Immature natural killer cell (primary cell): ENCODE measurements at regions not wholly inside any gene's neighbourhood (a gene's known extent, or its start where the extent isn't known, plus 50 kb on each side); places are given as distances from the start of the nearest gene placed in this dataset.

Source experiments
- DNase-seq, 3 donors: peaks; one replicate each; pipeline ENCODE4 v3.0.0; 2022; ENCODE audit warnings: mixed read lengths in 1 of 3
- H3K27ac Mint-ChIP-seq, 6 donors: one replicate each; pipeline ENCODE4 v1.8.0; 2020; ENCODE audit warnings: mixed read lengths in 6 of 6, mild to moderate bottlenecking in 5 of 6, inconsistent platforms in 4 of 6, moderate library complexity in 3 of 6
- H3K27me3 Mint-ChIP-seq, 3 donors: one replicate each; pipeline ENCODE4 v1.8.0; 2020 to 2021; ENCODE audit warnings: low read depth in 3 of 3, mild to moderate bottlenecking in 3 of 3, mixed read lengths in 3 of 3, moderate library complexity in 3 of 3, inconsistent platforms in 1 of 3
- H3K36me3 Mint-ChIP-seq, 3 donors: one replicate each; pipeline ENCODE4 v1.8.0; 2020; ENCODE audit warnings: mixed read lengths in 3 of 3, inconsistent platforms in 2 of 3, mild to moderate bottlenecking in 2 of 3
- H3K4me1 Mint-ChIP-seq, 2 donors: one replicate each; pipeline ENCODE4 v1.8.0; 2020; ENCODE audit warnings: inconsistent platforms in 2 of 2, mild to moderate bottlenecking in 2 of 2, mixed read lengths in 2 of 2, moderate library complexity in 1 of 2
- H3K4me3 Mint-ChIP-seq, 5 donors: one replicate each; pipeline ENCODE4 v1.8.0; 2020; ENCODE audit warnings: mild to moderate bottlenecking in 5 of 5, mixed read lengths in 5 of 5, inconsistent platforms in 3 of 5, moderate library complexity in 3 of 5
- H3K9me3 Mint-ChIP-seq, 6 donors: one replicate each; pipeline ENCODE4 v1.8.0; 2020; ENCODE audit warnings: mild to moderate bottlenecking in 6 of 6, mixed read lengths in 6 of 6, inconsistent platforms in 4 of 6, moderate library complexity in 3 of 6

- Mint-ChIP-seq H3K36me3 (peaks cover 0 to 3% (median 0%) of the 10 kb centered on the region in 3 donors), H3K27ac (no peak overlapping the region), H3K4me1 (no peaks in the 10 kb centered on the region), H3K27me3 (no peaks in the 10 kb centered on the region), H3K9me3 (peaks cover 0 to 24% (median 12%) of the 10 kb centered on the region in 6 donors), H3K4me3 (no peak overlapping the region)
- DNase-seq = no peak
Measured at GRCh38 chr4:171461191-171461590, 352.0 kb upstream of the GALNTL6 start.

GRCh38 chr4:171448919-171449481 is 364.2 kb upstream of the GALNTL6 start:
- no peak for DNase-seq
- H3K27ac Mint-ChIP-seq = no peak overlapping the region
- peaks cover 6 to 24% (median 12%) of the 10 kb centered on the region in 6 donors for H3K9me3 Mint-ChIP-seq
- no peaks in the 10 kb centered on the region for H3K4me1 Mint-ChIP-seq
- H3K36me3 Mint-ChIP-seq = no peaks in the 10 kb centered on the region
- H3K4me3 Mint-ChIP-seq = no peak overlapping the region
- H3K27me3 Mint-ChIP-seq = no peaks in the 10 kb centered on the region

DNA sequence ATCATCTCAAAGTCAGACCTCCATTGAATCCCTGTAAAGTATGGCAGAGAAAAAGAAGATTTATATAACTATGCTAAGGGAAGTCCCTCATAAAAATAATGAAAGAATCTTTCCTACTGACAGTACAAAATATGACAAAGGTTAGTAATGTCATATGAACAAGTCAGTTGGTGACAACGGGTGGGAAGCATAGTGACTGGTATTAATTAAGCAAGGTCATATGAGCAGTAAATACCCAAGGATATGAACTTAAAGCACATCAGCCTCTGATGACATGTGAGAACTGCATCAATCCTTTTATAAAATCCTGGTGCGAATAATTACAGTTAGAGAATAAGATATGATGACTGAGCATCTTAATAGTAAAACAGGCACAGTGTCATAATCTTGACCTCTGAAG is 364.8 kb upstream of the GALNTL6 start:
- Mint-ChIP-seq H3K27ac (no peak overlapping the region), H3K9me3 (peaks cover 6 to 24% (median 12%) of the 10 kb centered on the region in 6 donors), H3K4me3 (no peak overlapping the region), H3K27me3 (no peaks in the 10 kb centered on the region), H3K36me3 (no peaks in the 10 kb centered on the region), H3K4me1 (no peaks in the 10 kb centered on the region)
- no peak for DNase-seq

DNA sequence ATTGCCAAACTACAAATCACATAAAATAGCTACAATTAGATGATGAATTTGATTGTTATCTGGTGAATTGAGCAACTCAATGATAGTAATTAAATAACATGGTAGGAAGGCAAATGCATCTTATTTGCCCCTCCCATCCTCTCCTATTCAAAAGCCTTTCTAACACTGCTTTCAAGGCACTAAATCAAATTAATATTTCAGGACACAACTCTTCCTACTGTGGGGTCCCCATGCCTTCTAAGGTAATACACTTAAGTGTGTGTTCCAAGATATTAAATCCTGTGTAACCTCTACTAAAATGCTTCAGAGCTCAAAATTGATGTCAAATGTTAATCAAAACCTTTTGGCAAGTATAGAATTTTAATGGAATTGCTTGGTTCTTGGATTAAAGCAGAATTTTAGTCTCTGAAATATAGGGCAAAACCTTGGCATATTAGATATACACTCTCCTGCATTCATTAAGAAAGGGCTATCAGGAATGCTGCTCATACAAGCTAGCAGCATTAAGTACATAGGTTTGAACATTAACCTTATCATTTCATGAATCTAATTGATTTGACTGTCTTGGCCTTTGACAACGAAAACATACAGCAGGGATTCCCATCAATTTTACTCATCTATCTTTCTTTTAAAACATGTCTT is 371.8 kb upstream of the GALNTL6 start:
- no peak overlapping the region for H3K27ac Mint-ChIP-seq

DNA sequence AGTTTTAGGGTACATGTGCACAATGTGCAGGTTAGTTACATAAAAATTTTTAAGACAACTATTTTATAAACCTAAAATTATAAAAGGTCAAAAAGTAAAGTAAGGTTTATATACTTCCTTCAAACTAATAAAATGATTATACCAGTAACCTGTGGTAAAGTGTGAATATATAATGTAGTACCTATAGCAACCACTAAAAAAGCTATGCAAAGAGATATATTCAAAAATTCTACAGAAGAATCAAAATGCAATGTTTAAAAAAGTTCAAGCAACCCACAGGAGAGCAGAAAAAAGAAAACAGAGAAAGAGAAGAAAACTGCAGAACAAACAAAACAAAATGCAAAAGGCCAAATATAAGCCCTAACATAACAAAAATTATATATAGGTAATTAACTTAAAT is 379.5 kb upstream of the GALNTL6 start:
- Mint-ChIP-seq H3K4me3 (no peak overlapping the region), H3K36me3 (no peaks in the 10 kb centered on the region), H3K27me3 (peaks cover 0 to 1% (median 0%) of the 10 kb centered on the region in 3 donors), H3K27ac (no peak overlapping the region), H3K4me1 (no peaks in the 10 kb centered on the region), H3K9me3 (peaks cover 4 to 43% (median 18%) of the 10 kb centered on the region in 6 donors)
- no peak for DNase-seq

More for the DNA sequence above, 371.8 kb upstream of the GALNTL6 start:
- Mint-ChIP-seq H3K4me3 (no peak overlapping the region), H3K36me3 (no peaks in the 10 kb centered on the region), H3K4me1 (no peaks in the 10 kb centered on the region), H3K27me3 (no peaks in the 10 kb centered on the region), H3K9me3 (peaks cover 2 to 37% (median 17%) of the 10 kb centered on the region in 6 donors)
- DNase-seq = no peak

DNA sequence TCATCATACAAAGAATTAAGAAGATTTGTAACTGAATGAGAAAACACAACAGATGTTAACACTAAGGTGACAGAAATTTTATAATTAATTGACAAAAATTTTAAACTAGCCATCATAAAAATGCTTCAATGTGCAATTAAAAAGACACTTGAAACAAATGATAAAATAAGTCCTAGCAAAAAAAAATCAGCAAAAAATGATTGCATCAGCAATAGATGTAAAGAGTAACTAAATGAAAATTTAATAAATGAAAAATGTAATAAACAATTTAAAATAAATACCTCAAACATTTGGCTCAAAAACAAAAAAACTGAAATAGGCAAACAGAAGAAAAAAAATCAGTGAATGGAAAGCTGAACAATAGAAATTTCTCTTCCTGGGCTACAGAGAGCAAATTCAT is 380.7 kb upstream of the GALNTL6 start:
- Mint-ChIP-seq H3K4me1 (no peaks in the 10 kb centered on the region), H3K4me3 (no peak overlapping the region), H3K9me3 (peaks cover 6 to 49% (median 22%) of the 10 kb centered on the region in 6 donors), H3K27ac (no peak overlapping the region), H3K27me3 (peaks cover 0 to 1% (median 0%) of the 10 kb centered on the region in 3 donors), H3K36me3 (no peaks in the 10 kb centered on the region)
- no peak for DNase-seq

DNA sequence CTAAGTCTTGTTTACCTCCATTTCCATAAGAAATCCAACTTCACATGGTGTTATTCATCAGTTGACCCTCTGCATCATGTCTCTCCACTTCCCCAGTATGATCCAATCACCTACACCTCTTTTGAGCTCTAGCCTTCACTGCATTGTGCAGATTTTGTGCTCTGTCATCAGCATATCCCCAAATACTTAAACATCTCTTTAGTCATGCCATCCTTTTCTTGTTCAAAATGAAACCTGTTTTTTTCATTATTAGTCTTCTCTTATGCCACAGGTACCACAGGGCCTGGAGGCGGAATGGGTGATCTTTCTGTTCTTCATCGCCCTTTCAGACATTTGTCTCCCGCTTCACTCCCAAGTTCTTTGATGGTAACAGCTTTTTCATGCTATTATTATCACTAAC is 382.7 kb upstream of the GALNTL6 start:
- Mint-ChIP-seq H3K36me3 (peaks cover 0 to 3% (median 0%) of the 10 kb centered on the region in 3 donors), H3K4me3 (no peak overlapping the region), H3K27ac (no peak overlapping the region), H3K4me1 (no peaks in the 10 kb centered on the region), H3K27me3 (peaks cover 0 to 3% (median 0%) of the 10 kb centered on the region in 3 donors), H3K9me3 (peaks cover 6 to 62% (median 26%) of the 10 kb centered on the region in 6 donors)
- no peak for DNase-seq

DNA sequence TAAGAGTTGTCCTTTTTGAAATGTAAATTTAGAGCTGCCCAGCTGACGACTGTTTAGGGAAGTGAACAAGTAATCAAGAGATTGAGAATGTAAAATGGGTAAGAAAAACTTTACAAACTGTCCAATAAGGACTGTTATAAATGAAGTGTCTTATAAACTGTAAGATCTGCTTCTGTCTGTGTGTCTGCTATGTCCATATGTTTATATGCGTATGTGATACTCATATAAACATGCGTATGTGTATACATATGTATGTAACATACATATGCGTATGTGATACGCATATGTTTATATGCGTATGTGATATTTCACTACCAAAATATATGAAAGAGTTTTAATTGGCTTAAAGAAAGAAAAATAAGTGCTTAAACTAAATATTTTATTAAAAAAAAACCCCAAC is 416.0 kb upstream of the GALNTL6 start:
- no peaks in the 10 kb centered on the region for H3K27me3 Mint-ChIP-seq
- no peaks in the 10 kb centered on the region for H3K36me3 Mint-ChIP-seq

DNA sequence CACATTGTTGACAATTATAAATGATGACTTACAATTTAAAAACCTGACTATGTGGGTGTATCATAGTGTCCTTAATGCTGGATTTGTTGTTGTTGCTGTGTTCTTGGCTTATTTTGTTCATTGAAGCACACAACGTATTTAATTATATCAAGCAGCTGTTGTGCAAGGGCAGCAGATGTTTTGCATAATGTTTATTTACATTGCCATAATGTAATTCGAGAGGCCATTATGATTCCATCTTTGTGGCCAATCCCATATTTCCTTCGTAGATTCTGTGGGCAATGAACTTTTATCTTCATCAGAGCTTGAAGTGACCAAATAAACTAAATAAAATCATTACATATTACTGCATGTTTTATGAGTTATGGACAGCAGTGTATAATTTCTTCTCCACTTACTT is 422.6 kb upstream of the GALNTL6 start:
- H3K27me3 Mint-ChIP-seq = peaks cover 0 to 2% (median 0%) of the 10 kb centered on the region in 3 donors
- no peaks in the 10 kb centered on the region for H3K4me1 Mint-ChIP-seq
- peaks cover 3 to 51% (median 11%) of the 10 kb centered on the region in 6 donors for H3K9me3 Mint-ChIP-seq
- DNase-seq = no peak
- H3K36me3 Mint-ChIP-seq = peaks cover 0 to 2% (median 0%) of the 10 kb centered on the region in 3 donors
- no peak overlapping the region for H3K27ac Mint-ChIP-seq
- H3K4me3 Mint-ChIP-seq = no peak overlapping the region

More for the DNA sequence above, 416.0 kb upstream of the GALNTL6 start:
- no peaks in the 10 kb centered on the region for H3K4me1 Mint-ChIP-seq
- DNase-seq = no peak
- peaks cover 16 to 45% (median 18%) of the 10 kb centered on the region in 6 donors for H3K9me3 Mint-ChIP-seq
- no peak overlapping the region for H3K4me3 Mint-ChIP-seq
- no peak overlapping the region for H3K27ac Mint-ChIP-seq

DNA sequence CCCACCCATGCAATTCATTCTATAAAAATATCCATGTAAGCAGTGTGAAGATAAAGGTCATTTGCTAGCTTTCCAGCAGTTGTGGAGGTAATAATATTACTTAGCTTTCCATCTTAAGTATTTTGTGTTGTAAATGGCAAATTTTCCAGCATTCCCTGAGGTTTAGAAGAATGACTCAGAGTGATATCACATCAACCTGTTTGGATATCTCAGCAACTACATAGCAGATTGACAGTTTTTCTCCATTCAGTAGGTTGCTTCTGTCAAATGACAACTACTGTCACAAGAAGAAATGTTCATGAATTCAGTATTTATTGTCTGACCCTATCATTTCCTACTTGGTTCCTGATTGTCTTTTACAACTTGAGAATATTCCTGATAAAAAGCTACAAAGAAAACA is 434.9 kb upstream of the GALNTL6 start:
- Mint-ChIP-seq H3K27ac (no peak overlapping the region), H3K9me3 (peaks cover 6 to 50% (median 19%) of the 10 kb centered on the region in 6 donors), H3K36me3 (peaks cover 0 to 3% (median 0%) of the 10 kb centered on the region in 3 donors), H3K27me3 (peaks cover 0 to 2% (median 0%) of the 10 kb centered on the region in 3 donors), H3K4me3 (no peak overlapping the region), H3K4me1 (no peaks in the 10 kb centered on the region)
- no peak for DNase-seq

GRCh38 chr4:171376724-171377123 is 436.5 kb upstream of the GALNTL6 start:
- no peak overlapping the region for H3K4me3 Mint-ChIP-seq
- no peak overlapping the region for H3K27ac Mint-ChIP-seq
- no peaks in the 10 kb centered on the region for H3K4me1 Mint-ChIP-seq

GRCh38 chr4:171353535-171353934 is 459.7 kb upstream of the GALNTL6 start:
- no peaks in the 10 kb centered on the region for H3K27me3 Mint-ChIP-seq
- no peak for DNase-seq
- no peak overlapping the region for H3K4me3 Mint-ChIP-seq
- no peaks in the 10 kb centered on the region for H3K4me1 Mint-ChIP-seq
- no peaks in the 10 kb centered on the region for H3K36me3 Mint-ChIP-seq
- H3K9me3 Mint-ChIP-seq = peaks cover 11 to 29% (median 24%) of the 10 kb centered on the region in 6 donors
- H3K27ac Mint-ChIP-seq = no peak overlapping the region

More at GRCh38 chr4:171376724-171377123, 436.5 kb upstream of the GALNTL6 start:
- peaks cover 6 to 45% (median 13%) of the 10 kb centered on the region in 6 donors for H3K9me3 Mint-ChIP-seq
- peaks cover 0 to 3% (median 0%) of the 10 kb centered on the region in 3 donors for H3K36me3 Mint-ChIP-seq
- no peak for DNase-seq
- peaks cover 0 to 2% (median 0%) of the 10 kb centered on the region in 3 donors for H3K27me3 Mint-ChIP-seq

GRCh38 chr4:171348090-171348489 is 465.1 kb upstream of the GALNTL6 start:
- Mint-ChIP-seq H3K27ac (no peak overlapping the region), H3K36me3 (no peaks in the 10 kb centered on the region), H3K9me3 (peaks cover 2 to 17% (median 6%) of the 10 kb centered on the region in 6 donors), H3K27me3 (no peaks in the 10 kb centered on the region), H3K4me1 (no peaks in the 10 kb centered on the region), H3K4me3 (no peak overlapping the region)
- DNase-seq = no peak

DNA sequence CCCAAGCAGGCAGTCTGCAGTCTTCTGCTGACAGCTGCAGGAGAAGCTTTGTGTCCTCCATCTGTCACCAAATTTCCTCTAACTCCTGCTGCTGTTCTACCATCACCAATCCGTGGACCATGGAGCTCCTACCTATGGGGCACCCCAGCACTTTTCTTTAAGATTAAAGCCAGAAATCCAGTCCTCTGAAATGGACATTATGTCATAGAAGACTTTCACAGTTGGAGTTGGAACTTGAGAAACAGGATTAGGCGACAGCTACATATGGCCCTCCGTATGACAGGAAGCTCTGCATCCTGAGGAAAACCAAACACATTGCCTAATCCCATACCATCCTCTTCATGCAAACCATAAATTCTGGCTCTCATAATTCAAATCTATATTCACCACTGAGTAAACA is 470.6 kb upstream of the GALNTL6 start:
- Mint-ChIP-seq H3K27me3 (peaks cover 0 to 2% (median 0%) of the 10 kb centered on the region in 3 donors), H3K36me3 (no peaks in the 10 kb centered on the region), H3K9me3 (peaks cover 0 to 16% (median 7%) of the 10 kb centered on the region in 6 donors), H3K27ac (no peak overlapping the region), H3K4me3 (no peak overlapping the region), H3K4me1 (no peaks in the 10 kb centered on the region)
- DNase-seq = no peak
